Breast epithelium (tissue), 3 donors: ENCODE measurements at regions not wholly inside any gene's neighbourhood (a gene's known extent, or its start where the extent isn't known, plus 50 kb on each side); places are given as distances from the start of the nearest gene placed in this dataset.

ENCODE experiments used
- CTCF ChIP-seq, 3 donors: fragments of 450-650 bp; IDR thresholded peaks; one replicate each; pipeline ENCODE4 v1.5.1; 2016 to 2017; ENCODE audit warnings: antibody characterized with exemption in 3 of 3, mild to moderate bottlenecking in 3 of 3, moderate library complexity in 3 of 3
- POLR2AphosphoS5 ChIP-seq, 3 donors: sonication (generic); formaldehyde crosslinking; IDR thresholded peaks; one replicate each; pipeline ENCODE4 v1.6.1; 2017; ENCODE audit warnings: antibody characterized with exemption in 3 of 3

DNA sequence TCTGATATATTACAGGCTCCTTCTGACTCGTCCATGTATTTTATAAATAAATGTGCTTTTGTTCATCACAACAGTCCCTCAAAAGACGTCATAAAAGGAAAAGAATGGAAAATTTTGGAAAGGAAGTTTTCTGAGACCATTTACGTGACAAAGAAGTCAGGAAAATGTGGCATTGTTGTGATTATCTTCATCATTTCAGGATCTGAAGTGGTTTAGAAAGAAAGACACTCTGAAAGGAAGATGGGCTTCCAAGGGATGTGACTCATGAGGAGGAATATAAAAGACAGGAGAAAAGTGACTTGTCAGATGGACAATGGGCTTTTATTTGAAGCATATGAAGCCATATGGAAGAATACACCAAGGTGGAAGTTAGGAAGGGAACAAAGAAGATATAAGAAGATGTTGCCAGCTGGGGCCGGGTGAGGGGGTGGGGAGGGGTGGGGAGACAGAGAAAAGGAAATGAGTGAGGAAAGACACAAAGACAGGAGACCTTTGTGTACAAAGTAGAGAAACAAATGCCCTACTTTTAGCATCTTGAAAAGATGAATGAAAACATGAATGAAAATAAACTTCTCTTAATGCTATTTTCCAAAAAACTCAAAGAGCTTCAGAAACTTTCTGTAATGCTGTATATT is 190.3 kb upstream of the PREP start:
- TF ChIP-seq CTCF (IDR thresholded peaks at IDR 0.05) (no peak), POLR2AphosphoS5 (IDR thresholded peaks at IDR 0.05) (no peak)
